IPS-NIHi7 (cell line): ENCODE measurements at regions not wholly inside any gene's neighbourhood (a gene's known extent, or its start where the extent isn't known, plus 50 kb on each side); places are given as distances from the start of the nearest gene placed in this dataset.

ENCODE experiments used
- DNase-seq: peaks from one replicate; pipeline ENCODE4 v3.0.0; 2012; ENCODE audit warnings: mixed read lengths; ENCODE audit errors: extremely low spot score

DNA sequence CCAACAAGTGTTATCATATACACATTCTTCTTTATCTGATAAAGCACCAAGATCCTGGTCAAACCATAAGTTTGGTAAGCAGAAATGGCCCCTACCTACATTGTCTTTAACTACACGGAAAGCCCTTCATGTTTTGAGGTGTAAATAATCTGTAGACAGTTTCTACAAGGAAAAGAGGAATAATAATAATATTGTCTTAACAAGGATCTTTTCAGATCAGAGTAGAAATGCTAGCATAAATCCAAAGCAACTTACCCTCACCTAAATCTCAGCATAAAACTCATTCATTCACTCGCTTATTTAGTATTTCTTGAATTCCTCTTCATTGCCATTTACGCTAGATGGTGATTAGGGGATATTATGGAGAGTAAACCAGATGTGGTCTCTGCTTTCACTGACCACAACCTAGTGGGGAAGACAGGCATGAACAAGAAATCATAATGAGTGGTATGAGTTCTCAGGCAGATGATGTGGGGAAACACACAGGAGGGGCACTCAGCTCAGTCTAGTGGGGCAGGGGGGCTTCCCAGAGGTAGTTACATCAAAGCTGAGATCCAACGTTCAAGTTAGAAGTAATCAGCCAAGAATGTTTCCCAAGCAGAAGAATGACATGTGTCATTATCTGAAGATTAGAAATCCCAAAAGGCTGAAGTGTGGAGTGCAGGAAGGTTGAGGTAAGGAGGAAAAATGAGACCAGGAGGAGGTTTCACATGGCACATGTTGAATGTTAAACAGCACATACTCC is 65.4 kb upstream of the ZC3H12C start:
- no peak for DNase-seq

DNA sequence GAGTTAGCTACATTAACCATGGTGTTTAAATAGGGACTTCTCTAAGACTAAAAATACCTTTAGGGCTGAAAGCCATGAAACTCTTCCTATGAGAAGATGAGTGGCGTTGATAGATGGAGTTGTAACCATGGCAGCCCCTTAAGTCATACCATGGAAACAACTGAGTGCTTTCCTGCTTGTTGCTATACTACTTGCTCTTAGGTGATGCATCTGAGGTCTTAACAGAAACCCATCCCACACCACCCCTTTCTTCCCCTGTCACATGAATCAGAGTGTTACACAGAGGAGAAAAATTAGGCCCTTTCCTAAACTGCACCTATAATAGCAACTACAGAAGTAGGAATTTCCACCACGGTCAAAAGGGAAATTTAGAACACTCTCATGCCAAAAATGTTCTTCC is 64.3 kb upstream of the ZC3H12C start:
- DNase-seq, result no peak

DNA sequence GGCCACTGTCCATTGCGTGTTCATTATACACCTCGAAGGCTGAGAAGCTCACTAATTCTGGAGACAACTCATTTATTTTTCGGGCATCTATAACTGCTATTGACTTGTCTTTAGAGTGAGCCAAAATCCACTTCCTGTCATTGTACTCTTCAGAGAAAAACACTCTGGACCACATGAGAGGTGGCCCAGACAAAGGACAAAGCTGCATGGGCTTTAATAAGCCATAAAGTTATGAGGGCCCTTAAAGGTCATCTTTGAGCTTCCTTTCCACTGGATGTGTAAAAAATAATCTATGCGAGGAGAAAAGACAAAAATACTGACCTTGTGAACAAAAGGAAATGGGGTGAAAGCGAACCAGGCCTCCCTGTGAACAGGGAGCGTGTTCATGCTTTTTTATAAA is 63.5 kb upstream of the ZC3H12C start:
- DNase-seq, result no peak

DNA sequence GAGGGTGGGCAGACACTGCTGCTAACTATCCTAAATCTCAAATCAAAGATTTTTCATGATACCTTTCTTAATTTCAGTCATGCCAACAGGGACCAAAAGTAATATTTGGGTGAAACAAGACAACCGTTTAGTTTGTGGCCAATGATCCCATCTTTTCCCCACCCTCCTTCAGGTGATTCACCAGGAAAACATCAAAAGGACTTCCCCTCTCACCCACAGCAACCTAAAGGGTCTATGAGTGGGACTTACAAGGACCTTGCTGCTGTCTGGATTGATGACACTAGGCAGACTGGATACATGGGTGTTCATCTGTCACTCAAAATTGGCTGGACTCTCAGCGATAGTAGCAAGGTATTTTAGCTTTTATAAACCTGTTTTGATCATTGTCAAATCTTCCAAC is 62.0 kb upstream of the ZC3H12C start:
- DNase-seq, result no peak

DNA sequence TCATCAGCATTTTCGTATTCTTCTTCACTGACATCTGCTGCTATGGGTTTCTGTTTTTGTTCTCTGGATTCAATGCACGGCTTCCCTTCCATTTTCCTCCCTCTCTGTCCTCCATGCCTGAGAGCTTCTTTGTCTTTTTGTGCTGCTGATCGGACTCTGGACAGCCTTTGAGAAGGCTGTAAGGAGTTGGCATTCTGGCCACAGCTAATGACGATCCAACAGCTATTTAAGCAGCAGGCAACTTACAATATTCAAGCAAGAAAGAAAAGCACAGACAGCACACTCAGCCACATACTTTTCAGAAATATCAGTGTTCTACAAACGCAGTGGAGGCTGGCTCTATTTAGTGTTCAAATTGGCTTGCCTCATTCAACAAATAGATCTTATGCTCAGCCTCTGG is 60.9 kb upstream of the ZC3H12C start:
- no peak for DNase-seq

DNA sequence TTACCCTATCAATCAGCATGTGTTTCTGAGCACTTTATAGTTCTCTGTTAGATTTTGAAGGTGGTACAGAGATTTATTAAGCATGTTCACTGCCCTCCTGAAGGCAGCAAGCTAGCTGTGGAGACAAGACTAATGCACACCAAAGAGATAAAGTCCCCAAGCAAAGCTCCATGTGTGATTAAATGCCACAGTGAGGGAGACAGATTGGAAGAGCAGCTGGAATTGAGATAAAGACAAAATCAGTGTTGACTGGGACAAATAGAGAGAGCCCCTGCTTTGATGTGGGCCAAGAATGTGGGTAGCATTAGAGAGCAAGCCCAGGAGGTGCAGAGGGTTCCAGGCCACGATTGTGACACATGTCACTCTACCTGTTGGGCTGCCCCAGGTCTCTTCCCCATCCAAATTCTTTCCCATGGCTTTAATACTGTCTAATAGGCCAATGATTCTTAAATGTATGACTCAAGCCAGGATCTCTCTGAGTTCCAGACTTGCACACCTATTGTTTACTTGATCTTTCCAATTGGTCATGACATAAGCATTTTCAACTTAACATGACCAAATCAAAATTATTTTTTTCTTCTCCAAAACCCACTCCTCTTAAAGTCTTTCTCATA is 60.1 kb upstream of the ZC3H12C start:
- no peak for DNase-seq

DNA sequence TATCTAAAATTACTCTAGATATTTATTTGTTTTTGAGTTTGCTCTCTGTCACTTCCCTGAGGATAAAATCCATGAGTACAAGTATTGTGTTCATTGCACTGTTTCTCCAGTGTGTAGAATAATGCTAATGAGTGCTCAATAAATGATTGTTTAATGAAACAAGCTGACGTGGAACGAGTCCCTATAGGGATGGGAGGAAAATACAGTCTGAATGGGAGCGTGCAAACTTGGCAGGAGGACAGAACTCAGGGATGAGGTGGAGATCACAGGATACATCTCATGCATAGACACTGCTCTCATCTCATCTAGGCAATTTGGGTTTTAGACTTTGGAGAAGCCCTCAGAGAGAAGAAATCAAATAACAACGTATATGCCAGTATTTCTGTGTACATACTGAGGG is 58.4 kb upstream of the ZC3H12C start:
- no peak for DNase-seq

DNA sequence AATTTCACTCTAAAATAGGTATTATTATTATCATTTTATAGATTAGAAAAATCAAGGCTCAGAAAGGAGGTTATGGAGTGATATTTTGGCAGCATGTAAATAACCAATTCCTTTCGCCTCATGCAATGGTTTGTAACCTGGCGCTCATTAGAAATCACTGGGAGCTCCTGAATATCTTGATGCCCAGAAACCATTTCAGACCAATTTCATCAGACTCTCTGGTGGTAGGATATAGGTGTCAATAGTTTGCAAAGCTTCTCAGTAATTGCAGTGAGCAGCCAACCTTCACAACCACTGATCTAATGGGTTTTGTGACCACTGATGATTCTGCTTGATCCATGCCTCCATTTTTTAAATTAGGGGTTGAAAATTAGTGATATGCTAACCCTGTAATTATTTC is 57.8 kb upstream of the ZC3H12C start:
- DNase-seq, result no peak

DNA sequence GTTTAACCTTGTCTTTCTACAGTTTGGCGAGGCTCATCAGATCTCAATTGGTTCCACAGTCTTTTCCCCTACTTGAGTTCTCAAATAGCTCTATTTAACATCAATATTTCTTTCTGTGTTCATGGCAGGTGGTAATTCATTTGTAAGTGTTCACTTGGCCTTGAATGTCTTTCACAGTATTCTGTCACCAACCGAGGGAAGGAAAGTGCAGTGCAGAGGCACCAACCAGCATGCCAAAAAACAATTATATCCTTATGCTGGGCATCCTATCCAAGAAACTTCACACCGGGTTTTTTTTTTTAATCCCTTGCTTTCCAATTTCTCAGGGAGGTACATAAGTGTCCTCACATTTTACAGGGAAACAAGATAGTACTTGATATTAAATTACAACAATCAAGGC is 55.0 kb upstream of the ZC3H12C start:
- no peak for DNase-seq
